HG03378 (cell line): ENCODE measurements at regions not wholly inside any gene's neighbourhood (a gene's known extent, or its start where the extent isn't known, plus 50 kb on each side); places are given as distances from the start of the nearest gene placed in this dataset.
"Not testable (repeated sequence)": the region's sequence is repeated elsewhere in the genome, so short reads cannot be mapped to it uniquely, and the experiment has no call there.

Source experiments
- ATAC-seq: cut with Tn5 transposase; IDR thresholded peaks from one replicate; pipeline ENCODE4 v1.9.1; 2021; ENCODE audit warnings: mild to moderate bottlenecking, moderate library complexity; ENCODE audit not compliant: unreplicated experiment

DNA sequence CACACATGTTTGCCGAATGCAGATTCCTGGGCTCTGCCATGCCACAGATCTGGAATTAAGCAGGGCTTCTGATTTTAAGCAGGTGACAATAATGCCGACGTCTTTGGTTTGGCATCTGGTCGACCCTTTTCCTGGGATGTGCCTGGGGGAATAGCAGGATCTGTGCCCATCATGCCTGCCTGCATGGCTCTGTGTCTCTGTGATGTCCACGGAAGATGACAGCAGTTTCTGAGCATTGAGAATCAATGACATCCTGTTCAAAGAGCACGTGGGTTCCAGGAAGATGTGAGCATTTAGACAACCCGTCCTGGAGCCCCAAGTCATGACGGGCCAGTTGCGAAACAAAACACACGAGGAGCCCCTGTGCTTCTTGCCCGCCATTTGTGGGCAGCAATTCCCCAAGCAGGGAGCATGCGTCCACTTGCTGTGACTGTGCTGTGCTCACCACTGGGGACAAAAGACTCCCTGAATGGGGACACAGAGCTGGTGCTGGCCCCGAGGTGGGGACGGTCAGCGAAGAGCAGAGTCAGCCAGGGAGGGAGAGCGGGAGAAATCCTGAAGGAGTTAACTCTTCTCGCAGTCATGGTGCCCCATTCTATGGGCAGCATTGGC, 110.1 kb downstream of the ERMARD start:
- ATAC-seq = no peak

DNA sequence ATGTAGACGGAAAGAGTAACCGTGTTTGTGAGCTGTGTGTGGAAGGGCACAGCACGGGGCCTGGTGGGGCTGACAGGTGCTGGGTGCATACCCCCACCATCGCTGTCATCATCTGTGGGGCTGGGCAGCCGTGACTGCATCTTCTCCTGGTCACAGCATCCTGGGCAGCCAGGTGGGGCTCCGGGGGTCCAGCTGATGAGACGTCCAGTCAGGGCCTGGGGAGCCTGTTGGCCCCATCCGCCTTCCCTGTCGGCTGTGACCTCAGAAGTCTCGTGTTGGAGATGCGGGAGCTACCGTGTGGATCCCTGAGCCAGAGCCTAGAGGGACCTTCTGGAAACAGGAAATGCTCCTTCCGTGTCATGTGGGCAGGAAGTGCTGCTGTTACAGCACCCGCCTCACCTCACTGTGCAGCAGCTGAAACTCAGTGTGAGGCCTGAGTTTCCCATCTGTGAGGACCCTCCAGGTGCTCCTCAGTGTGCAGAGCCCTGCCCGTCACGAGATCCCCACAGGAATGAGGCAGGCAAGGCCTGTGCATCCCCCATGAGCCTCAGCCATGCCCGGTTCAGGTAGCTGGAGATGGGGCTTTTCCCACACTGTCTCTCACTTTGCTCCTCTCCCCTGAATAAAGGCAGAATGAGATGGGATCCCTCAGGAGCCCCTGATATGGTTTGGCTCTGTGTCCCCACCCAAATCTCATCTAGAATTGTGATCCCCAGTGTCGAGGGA, 108.7 kb downstream of the ERMARD start:
- ATAC-seq = no peak

DNA sequence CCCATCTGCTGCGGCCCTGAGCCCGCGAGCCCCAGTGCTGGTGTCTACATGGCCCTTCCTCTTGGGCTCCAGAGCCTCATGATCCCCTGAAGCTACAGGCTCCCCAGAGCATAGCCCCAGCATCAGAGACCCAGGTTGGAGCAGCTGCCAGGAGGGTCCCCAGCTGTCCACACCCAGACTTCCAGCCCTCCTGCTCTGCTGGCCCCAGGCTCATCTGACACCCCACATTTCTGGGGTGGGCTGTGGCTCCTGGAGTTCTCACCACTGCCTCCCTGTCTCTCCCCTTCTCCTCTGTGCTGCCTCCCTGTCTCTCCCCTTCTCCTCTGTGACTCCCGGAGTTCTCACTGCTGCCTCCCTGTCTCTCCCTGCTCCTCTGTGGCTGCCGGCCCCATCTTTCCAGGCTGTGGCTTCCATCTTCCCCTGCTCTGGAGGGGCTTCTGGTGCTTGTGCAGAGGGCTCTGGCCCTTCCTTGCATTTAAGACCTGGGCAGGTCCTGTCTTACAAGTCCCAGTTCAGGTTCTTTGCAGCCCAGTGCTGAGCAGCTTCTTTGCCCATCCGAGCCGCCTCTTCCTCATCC, 108.1 kb downstream of the ERMARD start:
- no peak for ATAC-seq

DNA sequence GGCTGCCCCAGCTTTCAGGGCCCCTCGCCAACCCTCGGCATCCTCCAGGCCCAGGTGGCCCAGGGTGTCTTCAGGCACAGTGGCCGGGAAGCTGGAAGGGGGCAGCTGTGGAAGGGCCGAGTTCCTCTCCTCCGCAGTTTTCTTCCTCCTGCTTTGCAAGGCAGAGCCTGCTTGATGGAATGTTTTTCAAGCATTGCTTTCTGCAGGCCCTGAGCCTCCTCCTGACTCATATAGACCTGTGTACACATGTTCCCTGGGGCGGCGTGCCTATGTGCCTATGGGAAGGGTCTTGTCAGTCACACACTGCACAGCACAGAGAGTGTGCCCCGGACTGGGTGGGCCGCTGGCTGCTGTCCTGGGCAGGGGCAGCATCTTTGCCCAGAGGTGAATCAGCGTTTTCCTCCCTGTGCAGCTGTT, 107.5 kb downstream of the ERMARD start:
- no peak for ATAC-seq

DNA sequence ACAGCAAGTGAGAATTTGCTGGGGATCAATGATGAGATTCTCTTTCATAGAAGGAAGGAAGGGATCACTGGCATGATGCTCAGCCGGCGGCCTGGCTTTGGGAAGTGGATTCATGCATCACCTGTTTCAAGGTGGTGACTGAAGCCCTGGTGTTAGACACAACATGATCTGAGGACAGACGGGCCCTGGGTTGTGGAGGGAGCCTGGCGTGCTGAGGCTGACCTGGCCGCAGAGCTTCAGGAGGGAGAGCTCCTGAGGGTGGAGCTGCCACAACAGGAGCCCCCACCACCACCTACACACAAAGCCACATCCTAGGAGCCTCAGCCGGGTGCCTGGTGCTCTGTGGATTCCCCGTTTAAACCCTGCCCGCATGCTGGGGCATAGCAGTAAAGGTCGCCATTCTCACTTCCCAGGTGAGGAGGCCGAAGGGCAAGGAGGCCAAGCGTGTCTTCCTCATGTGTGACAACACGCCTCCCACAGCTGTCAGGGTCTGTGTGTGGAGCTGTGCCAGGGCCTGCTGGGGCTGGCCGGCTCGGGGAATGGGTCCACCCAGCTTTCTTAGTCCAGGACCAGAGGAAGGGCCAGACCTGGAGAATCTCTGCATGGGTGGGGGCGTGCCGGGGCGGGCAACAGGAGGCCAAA, 107.0 kb downstream of the ERMARD start:
- no peak for ATAC-seq

DNA sequence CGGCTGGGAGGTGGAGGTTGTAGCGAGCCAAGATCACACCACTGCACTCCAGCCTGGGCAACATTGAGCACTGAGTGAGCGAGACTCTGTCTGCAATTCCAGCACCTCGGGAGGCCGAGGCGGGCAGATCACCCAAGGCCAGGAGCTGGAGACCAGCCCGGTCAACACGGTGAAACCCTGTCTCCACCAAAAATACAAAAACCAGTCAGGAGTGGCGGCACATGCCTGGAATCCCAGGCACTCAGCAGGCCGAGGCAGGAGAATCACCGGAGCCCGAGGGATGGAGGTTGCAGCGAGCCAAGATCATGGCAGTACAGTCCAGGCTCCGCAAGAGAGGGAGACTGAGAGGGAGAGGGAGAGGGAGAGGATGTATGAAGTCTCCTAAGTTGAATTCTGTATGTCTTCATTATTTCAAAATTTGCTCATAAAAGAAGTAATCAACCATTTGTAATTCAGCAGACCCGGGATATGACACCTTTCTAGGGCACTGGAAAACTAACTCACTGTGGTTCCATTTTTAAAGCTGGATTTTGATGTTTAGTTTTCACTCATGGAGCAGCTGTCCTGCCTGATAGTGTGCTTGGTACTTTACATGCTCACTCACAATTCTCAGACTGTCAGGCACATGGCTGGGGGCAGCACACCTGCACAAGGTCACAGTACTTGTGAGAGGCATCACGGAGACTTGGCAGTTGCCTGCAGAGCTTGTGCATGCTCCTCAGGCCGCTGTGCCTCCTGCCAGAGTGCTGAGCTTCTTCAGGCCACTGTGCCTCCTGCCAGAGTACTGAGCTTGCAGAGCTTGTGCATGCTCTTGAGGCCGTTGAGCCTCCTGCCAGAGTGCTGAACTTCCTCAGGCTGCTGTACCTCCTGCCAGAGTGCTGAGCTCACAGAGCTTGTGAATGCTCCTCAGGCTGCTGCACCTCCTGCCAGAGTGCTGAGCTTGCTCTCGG, 106.2 kb downstream of the ERMARD start:
- no peak for ATAC-seq

DNA sequence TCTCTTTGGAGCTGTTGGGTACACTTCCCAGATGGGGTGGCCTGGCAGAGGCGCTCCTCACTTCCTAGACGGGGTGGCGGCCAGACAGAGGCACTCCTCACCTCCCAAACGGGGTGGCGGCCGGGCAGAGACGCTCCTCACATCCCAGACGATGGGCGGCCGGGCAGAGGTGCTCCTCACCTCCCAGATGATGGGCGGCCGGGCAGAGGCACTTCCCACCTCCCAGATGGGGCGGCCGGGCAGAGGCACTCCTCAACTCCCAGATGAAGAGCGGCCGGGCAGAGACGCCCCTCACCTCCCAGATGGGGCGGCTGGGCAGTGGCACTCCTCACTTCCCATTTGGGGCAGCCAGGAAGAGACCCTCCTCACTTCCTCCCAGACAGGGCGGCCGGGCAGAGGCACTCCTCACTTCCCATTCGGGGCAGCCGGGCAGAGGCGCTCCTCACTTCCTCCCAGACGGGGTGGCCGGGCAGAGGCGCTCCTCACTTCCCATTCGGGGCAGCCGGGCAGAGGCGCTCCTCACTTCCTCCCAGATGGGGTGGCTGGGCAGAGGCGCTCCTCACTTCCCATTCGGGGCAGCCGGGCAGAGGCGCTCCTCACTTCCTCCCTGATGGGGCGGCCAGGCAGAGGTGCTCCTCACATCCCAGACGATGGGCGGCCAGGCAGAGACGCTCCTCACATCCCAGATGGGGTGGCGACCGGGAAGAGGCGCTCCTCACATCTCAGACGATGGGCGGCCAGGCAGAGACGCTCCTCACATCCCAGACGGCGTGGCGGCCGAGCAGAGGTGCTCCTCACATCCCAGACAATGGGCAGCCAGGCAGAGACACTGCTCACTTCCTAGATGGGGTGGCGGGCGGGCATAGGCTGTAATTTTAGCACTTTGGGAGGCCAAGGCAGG, 105.3 kb downstream of the ERMARD start:
- not testable (repeated sequence) for ATAC-seq

DNA sequence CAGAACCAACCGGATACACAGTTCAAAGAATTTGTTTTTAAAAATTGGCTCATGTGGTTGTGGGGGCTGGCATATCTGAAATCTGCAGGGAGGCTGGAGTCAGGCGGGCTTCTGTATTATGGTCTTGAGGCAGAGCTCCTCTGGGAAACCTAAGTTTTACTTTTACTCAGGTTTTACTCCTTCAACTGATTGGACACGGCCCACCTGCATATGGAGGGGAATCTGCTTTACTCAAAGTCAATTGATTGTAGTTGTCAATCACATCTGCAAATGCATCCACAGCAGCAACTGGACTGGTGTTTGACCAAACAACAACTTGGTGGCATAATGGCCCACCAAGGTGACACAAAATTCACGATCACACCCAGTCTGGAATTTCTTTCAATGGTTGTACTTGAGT, 103.4 kb downstream of the ERMARD start:
- no peak for ATAC-seq

DNA sequence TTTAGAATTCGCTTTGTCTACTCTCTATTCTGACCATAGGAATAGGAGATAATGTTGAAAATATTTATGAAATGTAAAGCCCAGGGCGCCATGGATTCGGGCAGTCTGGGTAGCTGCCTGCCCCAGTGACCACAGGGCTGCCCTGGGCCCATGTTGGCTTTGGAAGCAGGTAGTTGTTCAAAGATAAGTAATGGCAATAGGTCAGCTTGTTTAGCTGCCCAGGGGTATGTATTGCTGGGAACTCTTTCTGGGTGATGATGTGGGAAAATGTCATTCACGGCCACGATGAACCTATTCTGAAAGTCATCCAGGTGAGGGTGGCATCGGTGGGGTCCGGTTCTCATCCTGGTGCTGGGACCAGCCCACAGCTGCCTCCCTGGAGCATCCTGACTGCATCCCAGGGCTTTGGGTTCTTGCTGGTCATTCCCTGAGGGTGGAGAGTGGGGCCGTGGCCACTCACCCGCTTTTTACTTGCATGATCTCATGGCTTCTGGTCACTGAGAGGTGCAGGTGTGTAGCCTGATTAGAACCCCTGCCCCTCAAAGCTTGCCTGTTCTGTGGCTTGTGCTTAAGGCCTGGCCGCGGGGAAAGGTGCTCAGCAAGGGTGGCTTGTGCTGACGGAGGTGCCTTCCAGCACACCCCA, 102.8 kb downstream of the ERMARD start:
- no peak for ATAC-seq

DNA sequence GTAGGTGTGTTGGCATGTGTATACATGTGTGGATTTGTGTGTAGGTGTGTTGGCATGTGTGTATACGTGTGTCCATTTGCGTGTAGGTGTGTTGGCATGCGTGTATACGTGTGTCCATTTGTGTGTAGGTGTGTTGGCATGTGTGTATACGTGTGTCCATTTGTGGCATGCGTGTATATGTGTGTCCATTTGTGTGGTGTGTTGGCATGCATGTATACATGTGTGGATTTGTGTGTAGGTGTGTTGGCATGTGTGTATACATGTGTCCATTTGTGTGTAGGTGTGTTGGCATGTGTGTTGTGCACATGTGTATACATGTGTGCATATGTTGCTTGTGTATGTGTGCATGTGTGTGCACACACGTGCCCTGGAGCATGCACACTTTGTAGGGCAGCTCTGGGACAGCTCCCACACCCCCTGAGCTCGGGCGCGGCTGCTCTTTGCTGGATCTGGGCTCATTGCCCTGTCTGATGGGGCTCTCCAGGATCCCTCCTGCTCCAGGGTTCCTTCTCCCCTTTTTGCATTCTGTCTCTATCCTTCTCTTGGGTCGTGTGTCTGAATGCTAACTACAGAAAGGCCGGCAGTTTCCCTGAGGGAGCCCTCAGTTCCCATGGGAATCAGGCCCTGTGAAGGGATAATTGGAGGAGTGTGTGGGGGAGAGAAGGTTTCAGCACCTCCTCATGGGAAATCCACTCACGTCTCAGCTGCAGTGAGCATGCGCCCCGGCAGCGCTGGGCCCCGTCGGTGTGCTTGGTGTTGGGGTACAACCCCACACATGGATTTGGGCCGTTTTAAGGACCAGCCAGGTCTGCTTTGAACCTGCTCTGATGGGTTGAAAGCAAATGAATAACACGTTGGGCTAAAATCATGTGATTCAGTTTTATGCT, 102.0 kb downstream of the ERMARD start:
- no peak for ATAC-seq

DNA sequence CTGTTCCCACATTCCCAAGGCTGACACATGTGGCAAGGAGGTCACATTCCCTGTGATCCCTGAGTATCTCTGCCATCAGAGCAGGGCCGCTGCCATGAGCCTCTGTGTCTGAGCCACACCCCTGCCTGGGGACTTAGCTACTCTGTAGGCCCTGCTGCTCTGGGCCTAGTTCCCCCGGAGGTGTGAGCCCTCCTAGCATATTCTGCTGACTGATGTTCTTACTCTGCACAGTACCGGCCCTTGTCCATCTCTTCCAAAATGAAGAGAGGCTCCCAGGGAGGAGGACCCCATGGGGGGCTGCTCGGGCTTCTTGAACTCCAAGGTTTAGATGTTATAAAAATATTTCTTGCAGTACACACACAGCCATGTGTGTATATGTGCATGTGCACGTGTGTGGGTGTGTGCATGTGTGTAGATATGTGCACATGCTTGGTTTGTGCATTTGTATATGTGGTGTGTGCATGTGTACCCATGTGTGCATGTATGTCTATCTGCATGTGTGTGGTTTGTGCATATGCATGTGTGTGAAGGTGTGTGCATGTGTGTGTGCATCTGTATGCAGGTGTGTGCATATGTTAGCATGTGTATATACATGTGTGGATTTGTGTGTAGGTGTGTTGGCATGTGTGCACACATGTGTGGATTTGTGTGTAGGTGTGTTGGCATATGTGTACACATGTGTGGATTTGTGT, 101.2 kb downstream of the ERMARD start:
- ATAC-seq = no peak

DNA sequence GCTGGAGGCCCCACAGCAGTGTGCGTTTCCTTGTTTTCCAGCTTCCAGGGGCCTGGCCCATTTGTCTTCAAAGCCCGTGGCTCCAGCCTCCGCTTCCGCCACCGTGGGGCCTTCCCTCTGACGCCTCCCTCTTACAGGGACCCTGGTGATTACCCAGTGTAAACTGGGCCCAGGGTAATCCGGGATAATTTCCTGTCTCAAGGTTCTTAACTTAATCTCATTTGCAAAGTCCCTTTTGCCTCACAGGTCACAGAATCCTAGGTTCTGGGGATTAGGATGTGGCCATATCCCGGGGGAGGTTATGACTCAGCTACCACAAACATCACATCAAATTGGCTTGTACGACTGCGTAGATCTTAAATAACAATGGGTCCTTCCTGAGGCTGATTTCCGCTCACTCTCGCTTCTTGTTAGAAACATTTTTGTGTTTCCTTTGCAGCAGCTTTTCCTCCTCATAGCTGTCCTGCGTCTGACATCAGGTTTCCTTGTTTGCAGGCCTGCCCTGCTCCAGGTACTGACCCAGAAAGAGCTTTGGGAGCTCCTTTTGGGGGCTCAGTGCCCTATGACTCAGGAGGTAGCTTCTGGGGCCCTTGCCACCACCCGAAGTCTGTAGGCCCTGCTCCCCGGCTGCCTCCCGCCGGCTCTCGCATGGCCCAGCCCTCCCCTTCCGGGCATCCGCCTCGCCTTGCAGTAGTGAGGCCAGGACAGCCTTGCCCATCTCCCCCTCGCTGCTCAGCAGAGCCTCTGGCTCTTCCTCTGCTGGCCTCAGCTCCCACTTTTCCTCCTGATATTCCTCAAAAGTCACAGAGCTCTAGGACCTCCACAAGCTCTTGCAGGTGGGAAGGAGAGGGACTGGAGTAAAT, 100.5 kb downstream of the ERMARD start:
- no peak for ATAC-seq

DNA sequence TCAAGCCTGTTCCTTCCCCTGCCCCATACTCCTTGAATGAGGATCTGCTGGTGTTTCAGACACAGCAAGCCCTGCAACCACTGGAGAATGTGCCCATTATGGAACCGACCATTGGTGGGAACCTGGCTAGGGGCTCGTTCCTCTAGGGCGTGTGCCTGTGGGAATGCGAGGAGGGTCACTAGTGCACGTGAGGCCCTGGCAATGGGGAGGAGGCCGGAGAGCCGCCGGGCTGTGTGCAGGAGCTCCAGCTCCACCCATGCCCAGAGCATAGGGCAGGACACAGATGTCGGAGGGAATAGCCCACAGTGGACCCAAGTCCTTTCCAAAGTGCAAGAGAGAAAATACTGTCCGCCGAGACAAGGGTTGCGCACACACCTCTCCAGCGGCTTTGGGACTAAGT, 99.3 kb downstream of the ERMARD start:
- no peak for ATAC-seq

DNA sequence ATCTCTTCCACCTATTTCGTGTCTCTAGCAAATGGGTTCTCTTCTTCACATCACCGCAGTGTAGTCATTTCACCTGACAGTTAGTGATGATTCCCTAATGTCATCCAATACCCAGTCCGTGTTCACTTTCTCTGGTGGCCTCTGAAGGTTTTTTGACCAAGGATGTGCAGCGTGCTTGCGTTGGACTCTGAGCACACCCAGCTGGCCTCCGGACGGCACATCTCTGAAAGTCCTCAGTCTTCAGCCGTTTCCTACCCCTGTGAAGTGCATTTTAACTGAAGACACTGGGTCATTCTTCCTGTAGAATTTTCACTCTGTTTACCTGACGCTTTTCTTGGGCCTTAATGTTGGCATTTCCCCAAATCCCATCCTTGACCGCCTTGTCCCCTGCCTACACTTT, 98.7 kb downstream of the ERMARD start:
- no peak for ATAC-seq

DNA sequence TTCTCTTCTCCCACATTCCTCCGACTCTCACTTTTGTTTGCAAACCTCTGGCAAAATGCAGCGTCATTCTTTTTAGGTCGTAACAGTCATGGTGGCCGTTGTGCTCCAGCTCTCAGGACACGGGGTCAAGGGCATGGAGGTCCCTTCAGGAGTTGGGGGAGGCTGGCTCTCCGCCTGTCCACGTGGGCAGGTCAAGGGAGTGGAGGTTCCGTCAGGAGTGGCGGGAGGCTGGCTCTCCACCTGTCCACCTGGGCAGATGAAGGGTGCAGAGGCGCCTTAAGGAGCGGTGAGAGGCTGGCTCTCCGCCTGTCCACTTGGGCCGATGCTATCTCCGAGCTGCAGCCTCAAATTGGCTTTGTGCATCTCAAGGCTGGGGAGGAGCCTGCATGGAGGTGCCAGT, 98.0 kb downstream of the ERMARD start:
- no peak for ATAC-seq

DNA sequence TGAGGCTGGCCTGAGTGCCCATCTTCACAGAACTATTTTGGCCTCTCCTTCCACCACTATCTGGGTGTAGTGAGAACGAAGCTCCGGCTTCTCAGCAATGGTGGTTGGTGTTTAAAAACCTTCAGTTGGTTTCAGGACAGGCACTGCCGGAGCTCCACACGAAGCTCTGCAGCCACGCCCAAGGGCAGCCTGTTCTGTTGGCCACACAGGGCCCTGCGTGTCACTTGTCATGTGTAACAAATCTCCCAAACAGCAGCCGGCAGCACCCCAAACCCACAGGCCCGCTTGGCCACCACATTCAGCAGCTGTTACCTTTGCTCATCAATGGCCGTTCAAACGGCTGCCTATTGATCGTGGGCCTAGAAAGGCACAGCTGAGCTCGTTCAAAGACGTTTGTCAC, 97.5 kb downstream of the ERMARD start:
- ATAC-seq = no peak

DNA sequence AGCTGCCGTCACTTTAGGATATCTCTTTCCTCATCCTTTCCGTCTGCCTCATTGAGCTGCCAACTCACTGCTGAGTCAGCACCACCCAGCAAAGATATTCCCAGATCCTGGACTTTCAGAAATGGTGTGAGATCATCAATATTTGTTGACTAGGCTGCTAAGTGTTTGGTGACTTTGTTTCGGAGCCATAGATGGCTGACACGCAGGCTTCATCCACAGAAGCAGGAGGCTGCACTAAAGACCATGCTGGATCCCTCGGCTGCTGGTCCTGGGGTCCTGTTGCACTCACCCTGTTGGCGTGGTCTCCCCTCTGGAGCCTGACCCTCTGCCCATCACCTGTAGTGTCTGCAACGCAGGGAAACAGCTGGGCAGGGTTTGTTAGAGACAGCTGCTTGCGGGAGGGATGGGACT, 96.5 kb downstream of the ERMARD start:
- ATAC-seq = no peak
